CD14-positive monocyte (primary cell): ENCODE measurements at regions not wholly inside any gene's neighbourhood (a gene's known extent, or its start where the extent isn't known, plus 50 kb on each side); places are given as distances from the start of the nearest gene placed in this dataset.

Experiments used
- DNase-seq, 3 donors: peaks; one replicate each; pipeline ENCODE4 v3.0.0-alpha.2; 2011 to 2022
- H2AFZ ChIP-seq: 2 replicates; pipeline ENCODE4 v1.6.0; 2012; ENCODE audit warnings: mild to moderate bottlenecking, low read depth, low read length, inconsistent platforms; ENCODE audit not compliant: insufficient read depth, poor library complexity, severe bottlenecking
- H3K27ac ChIP-seq, 2 donors: 1 replicate in 1 of 2; 2 replicates in 1 of 2; pipeline ENCODE4 v1.5.1; 2012 to 2013; ENCODE audit warnings: low read length in 2 of 2, control low read depth in 1 of 2, inconsistent platforms in 1 of 2, low read depth in 1 of 2, mild to moderate bottlenecking in 1 of 2
- H3K27me3 ChIP-seq, 2 donors: one replicate each; pipeline versions ENCODE4 v1.6.0 to v1.6.1; 2011 to 2013; ENCODE audit warnings: low read length in 2 of 2; ENCODE audit not compliant: control insufficient read depth in 2 of 2, insufficient read depth in 2 of 2
- H3K36me3 ChIP-seq, 2 donors: replicated peaks in 1 of 2; 1 replicate in 1 of 2; 2 replicates in 1 of 2; pipeline versions ENCODE4 v1.5.1 to v1.6.1; 2012 to 2013; ENCODE audit warnings: low read length in 2 of 2, control low read depth in 1 of 2, inconsistent platforms in 1 of 2, mild to moderate bottlenecking in 1 of 2; ENCODE audit not compliant: insufficient read depth in 2 of 2, control insufficient read depth in 1 of 2
- H3K4me1 ChIP-seq, 2 donors: 1 replicate in 1 of 2; 2 replicates in 1 of 2; pipeline versions ENCODE4 v1.5.1 to v1.6.1; 2012 to 2013; ENCODE audit warnings: low read length in 2 of 2, control low read depth in 1 of 2, inconsistent platforms in 1 of 2, mild to moderate bottlenecking in 1 of 2, moderate library complexity in 1 of 2; ENCODE audit not compliant: insufficient read depth in 2 of 2, control insufficient read depth in 1 of 2
- H3K4me2 ChIP-seq: replicated peaks from 2 replicates; pipeline ENCODE3; 2012; ENCODE audit warnings: low read length, moderate library complexity, mild to moderate bottlenecking; ENCODE audit not compliant: poor library complexity, severe bottlenecking; ENCODE audit errors: extremely low read depth
- H3K4me3 ChIP-seq, 3 experiments: fragments of 200-600 bp in 1 of 3; sonication (generic) in 1 of 3; replicated peaks in 1 of 3; 1 replicate in 2 of 3; 2 replicates in 1 of 3; pipeline ENCODE4 v1.5.1; 2011 to 2013; ENCODE audit warnings: low read length in 3 of 3, mild to moderate bottlenecking in 3 of 3, control low read depth in 2 of 3, low read depth in 2 of 3, inconsistent platforms in 1 of 3, moderate library complexity in 1 of 3
- H3K79me2 ChIP-seq: 2 replicates; pipeline ENCODE4 v1.6.0; 2012; ENCODE audit warnings: mild to moderate bottlenecking, control low read depth, inconsistent platforms, low read length, moderate library complexity; ENCODE audit not compliant: insufficient read depth
- H3K9ac ChIP-seq: 2 replicates; pipeline ENCODE4 v1.6.0; 2017; ENCODE audit warnings: low read length, mild to moderate bottlenecking; ENCODE audit not compliant: insufficient read depth, poor library complexity, severe bottlenecking
- H3K9me3 ChIP-seq, 2 donors: replicated peaks in 1 of 2; 1 replicate in 1 of 2; 2 replicates in 1 of 2; pipeline versions ENCODE4 v1.5.1 to v1.6.1; 2012 to 2013; ENCODE audit warnings: low read length in 2 of 2, control low read depth in 1 of 2; ENCODE audit not compliant: control insufficient read depth in 1 of 2, insufficient read depth in 1 of 2
- H4K20me1 ChIP-seq: 2 replicates; pipeline ENCODE4 v1.6.0; 2012; ENCODE audit warnings: mild to moderate bottlenecking, low read length, control low read depth, moderate library complexity; ENCODE audit not compliant: insufficient read depth
- H3K27ac Mint-ChIP-seq, 7 donors: one replicate each; pipeline ENCODE4 v1.8.0; 2020; ENCODE audit warnings: mild to moderate bottlenecking in 7 of 7, mixed read lengths in 7 of 7, moderate library complexity in 6 of 7, inconsistent platforms in 2 of 7
- H3K27me3 Mint-ChIP-seq, 3 donors: one replicate each; pipeline ENCODE4 v1.8.0; 2021 to 2022; ENCODE audit warnings: low read depth in 3 of 3, mild to moderate bottlenecking in 3 of 3, mixed read lengths in 3 of 3, moderate library complexity in 3 of 3, inconsistent platforms in 1 of 3
- H3K36me3 Mint-ChIP-seq, 2 donors: one replicate each; pipeline ENCODE4 v1.8.0; 2020; ENCODE audit warnings: mixed read lengths in 2 of 2, inconsistent platforms in 1 of 2, mild to moderate bottlenecking in 1 of 2
- H3K4me1 Mint-ChIP-seq: one replicate; pipeline ENCODE4 v1.8.0; 2020; ENCODE audit warnings: mild to moderate bottlenecking, mixed read lengths
- H3K4me3 Mint-ChIP-seq, 2 donors: one replicate each; pipeline ENCODE4 v1.8.0; 2020; ENCODE audit warnings: mild to moderate bottlenecking in 2 of 2, mixed read lengths in 2 of 2, moderate library complexity in 1 of 2
- H3K9me3 Mint-ChIP-seq, 7 donors: one replicate each; pipeline ENCODE4 v1.8.0; 2020 to 2022; ENCODE audit warnings: mixed read lengths in 7 of 7, mild to moderate bottlenecking in 6 of 7, moderate library complexity in 6 of 7, inconsistent platforms in 2 of 7
- WGBS: methylation state at CpG from one replicate; pipeline ENCODE4 v1.1.5; 2013; ENCODE audit warnings: missing lambda C conversion rate; ENCODE audit not compliant: insufficient coverage; 5-methylcytosine and 5-hydroxymethylcytosine counted together
- intact Hi-C, 2 donors: fragments of 100-400 bp; cut with micrococcal nuclease; formaldehyde crosslinking; loops; one replicate each; pipeline versions ENCODE4 v1.15.0 to v1.15.1; 2023
- TF ChIP-seq, protein P1 (sequence below): fragments of 200-600 bp; IDR thresholded peaks from one replicate; pipeline ENCODE4 v1.8.0; 2022; ENCODE audit warnings: antibody characterized with exemption, mild to moderate bottlenecking

DNA sequence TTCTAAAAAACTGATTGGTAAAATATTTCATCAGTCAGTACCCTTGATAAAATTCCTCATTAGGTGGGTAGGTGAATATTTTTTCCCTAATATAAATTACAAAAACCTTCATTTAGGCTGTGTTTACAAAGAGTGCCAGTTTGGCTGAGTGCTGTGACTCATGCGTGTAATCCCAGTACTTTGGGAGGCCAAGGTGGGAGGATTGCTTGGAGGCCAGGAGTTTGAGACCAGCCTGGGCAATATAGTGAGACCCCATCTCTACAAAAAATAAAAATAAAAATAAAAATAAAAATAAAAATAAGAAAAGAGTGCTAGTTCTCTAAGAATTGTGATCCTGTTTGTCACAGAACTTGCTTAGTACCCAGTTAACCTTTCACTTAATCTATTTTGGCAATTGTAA lies 398.4 kb upstream of the RGS6 start:
- Histone ChIP-seq H3K79me2 (no peaks in the 10 kb centered on the region), H3K4me2 (no peak overlapping the region)
- no CpG with 5 or more reads among the region's 1 CpG for WGBS

DNA sequence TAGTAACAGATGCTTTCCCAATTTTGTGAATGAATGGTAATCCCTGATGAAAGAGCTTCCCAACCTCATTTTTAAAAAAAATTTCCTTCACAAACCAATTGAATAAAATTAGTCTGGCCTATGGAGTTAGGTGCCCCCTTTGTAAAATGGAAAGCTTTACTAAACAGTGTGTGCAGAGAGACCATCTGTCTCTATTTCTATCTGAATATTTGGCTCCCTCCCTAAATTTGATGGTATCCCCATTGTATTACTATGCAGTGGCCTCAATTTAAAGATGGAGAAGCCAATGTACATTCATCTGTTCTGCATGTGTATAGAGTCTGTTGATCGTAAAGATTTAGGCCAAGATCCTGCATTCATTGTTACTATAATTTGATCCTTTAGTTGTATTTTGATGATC lies 397.7 kb upstream of the RGS6 start:
- Histone ChIP-seq H2AFZ (no peak overlapping the region), H3K9ac (no peak overlapping the region), H3K4me2 (no peak overlapping the region), H4K20me1 (peaks cover 76% of the 10 kb centered on the region), H3K27ac (no peak overlapping the region), H3K4me1 (peaks cover 4 to 5% of the 10 kb centered on the region in 2 donors), H3K27me3 (no peaks in the 10 kb centered on the region), H3K36me3 (peaks cover 8 to 32% of the 10 kb centered on the region in 2 donors), H3K9me3 (no peaks in the 10 kb centered on the region), H3K4me3 (no peak overlapping the region), H3K79me2 (no peaks in the 10 kb centered on the region)
- no peak for DNase-seq
- TF ChIP-seq, protein P1, sequence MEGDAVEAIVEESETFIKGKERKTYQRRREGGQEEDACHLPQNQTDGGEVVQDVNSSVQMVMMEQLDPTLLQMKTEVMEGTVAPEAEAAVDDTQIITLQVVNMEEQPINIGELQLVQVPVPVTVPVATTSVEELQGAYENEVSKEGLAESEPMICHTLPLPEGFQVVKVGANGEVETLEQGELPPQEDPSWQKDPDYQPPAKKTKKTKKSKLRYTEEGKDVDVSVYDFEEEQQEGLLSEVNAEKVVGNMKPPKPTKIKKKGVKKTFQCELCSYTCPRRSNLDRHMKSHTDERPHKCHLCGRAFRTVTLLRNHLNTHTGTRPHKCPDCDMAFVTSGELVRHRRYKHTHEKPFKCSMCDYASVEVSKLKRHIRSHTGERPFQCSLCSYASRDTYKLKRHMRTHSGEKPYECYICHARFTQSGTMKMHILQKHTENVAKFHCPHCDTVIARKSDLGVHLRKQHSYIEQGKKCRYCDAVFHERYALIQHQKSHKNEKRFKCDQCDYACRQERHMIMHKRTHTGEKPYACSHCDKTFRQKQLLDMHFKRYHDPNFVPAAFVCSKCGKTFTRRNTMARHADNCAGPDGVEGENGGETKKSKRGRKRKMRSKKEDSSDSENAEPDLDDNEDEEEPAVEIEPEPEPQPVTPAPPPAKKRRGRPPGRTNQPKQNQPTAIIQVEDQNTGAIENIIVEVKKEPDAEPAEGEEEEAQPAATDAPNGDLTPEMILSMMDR, result no peak
- no peak overlapping the region for H3K27ac Mint-ChIP-seq
- no CpG with 5 or more reads among the region's 1 CpG for WGBS
- H3K4me1 Mint-ChIP-seq, result peaks cover 9% of the 10 kb centered on the region
- no peaks in the 10 kb centered on the region for H3K27me3 Mint-ChIP-seq
- no peaks in the 10 kb centered on the region for H3K9me3 Mint-ChIP-seq
- H3K4me3 Mint-ChIP-seq, result no peak overlapping the region
- H3K36me3 Mint-ChIP-seq, result peaks cover 37 to 50% of the 10 kb centered on the region in 2 donors
- intact Hi-C loops, result no loop called here

More for the DNA sequence above, 398.4 kb upstream of the RGS6 start:
- no peak overlapping the region for H2AFZ ChIP-seq
- no peak overlapping the region for H3K4me3 ChIP-seq
- Mint-ChIP-seq H3K9me3 (no peaks in the 10 kb centered on the region), H3K27ac (no peak overlapping the region), H3K4me1 (peaks cover 3% of the 10 kb centered on the region), H3K36me3 (peaks cover 39 to 53% of the 10 kb centered on the region in 2 donors), H3K4me3 (no peak overlapping the region), H3K27me3 (no peaks in the 10 kb centered on the region)
- DNase-seq, result no peak
- H3K27me3 ChIP-seq, result no peaks in the 10 kb centered on the region
- H3K9me3 ChIP-seq, result no peaks in the 10 kb centered on the region
- no peak overlapping the region for H3K27ac ChIP-seq
- H3K4me1 ChIP-seq, result no peaks in the 10 kb centered on the region
- H3K9ac ChIP-seq, result no peak overlapping the region
- H3K36me3 ChIP-seq, result peaks cover 10 to 37% of the 10 kb centered on the region in 2 donors
- TF ChIP-seq, protein P1, result no peak
- peaks cover 71% of the 10 kb centered on the region for H4K20me1 ChIP-seq
- intact Hi-C loops, result no loop called here
